ENCODE measurements at regions not wholly inside any gene's neighbourhood (a gene's known extent, or its start where the extent isn't known, plus 50 kb on each side); places are given as distances from the start of the nearest gene placed in this dataset.
A peak's percentile ranks its signal among the peaks of the same experiment; 100 is the strongest.
"Not testable (repeated sequence)": the region's sequence is repeated elsewhere in the genome, so short reads cannot be mapped to it uniquely, and the experiment has no call there.

DNA sequence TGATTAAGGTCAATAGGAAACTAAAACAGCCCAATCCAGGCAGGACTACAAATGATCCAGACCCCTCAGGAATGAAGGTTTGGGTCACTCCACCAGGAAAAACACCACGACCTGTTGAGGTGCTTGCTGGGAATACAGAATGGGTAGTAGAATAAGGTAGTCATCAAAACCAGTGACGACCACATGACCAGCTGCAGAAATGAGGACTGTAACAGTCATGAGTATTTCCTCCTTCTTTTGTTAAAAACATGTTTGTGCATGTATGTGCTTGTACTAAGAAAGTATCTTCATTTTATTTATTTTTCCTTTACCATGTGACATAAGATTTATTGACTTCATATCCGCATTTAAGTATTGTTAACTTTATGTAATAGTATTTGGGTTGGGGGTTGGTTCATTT is 603.5 kb upstream of the NR3C2 start:
- Histone ChIP-seq H3K4me1 (ENCODE audit: insufficient read depth, low read length) (no peaks in the 10 kb centered on the region), H2AFZ (ENCODE audit: low read depth, low read length) (no peak overlapping the region), H3K9me3 (ENCODE audit: insufficient read depth, low read length, severe bottlenecking) (no peaks in the 10 kb centered on the region), H3K4me3 (ENCODE audit: low read depth in 1 of 2, low read length in 2 of 2) (no peak overlapping the region), H4K20me1 (ENCODE audit: insufficient read depth, low read length) (no peaks in the 10 kb centered on the region), H3K27me3 (ENCODE audit: insufficient read depth, low read length, poor library complexity) (no peaks in the 10 kb centered on the region), H3K9ac (ENCODE audit: low read depth, low read length) (no peak overlapping the region), H3K27ac (ENCODE audit: low read length) (no peak overlapping the region), H3K79me2 (ENCODE audit: insufficient read depth, low read length) (no peaks in the 10 kb centered on the region), H3K36me3 (ENCODE audit: insufficient read depth, low read length) (no peaks in the 10 kb centered on the region), H3K4me2 (ENCODE audit: insufficient read depth, low read length) (no peak overlapping the region)
- TF ChIP-seq, protein P1, sequence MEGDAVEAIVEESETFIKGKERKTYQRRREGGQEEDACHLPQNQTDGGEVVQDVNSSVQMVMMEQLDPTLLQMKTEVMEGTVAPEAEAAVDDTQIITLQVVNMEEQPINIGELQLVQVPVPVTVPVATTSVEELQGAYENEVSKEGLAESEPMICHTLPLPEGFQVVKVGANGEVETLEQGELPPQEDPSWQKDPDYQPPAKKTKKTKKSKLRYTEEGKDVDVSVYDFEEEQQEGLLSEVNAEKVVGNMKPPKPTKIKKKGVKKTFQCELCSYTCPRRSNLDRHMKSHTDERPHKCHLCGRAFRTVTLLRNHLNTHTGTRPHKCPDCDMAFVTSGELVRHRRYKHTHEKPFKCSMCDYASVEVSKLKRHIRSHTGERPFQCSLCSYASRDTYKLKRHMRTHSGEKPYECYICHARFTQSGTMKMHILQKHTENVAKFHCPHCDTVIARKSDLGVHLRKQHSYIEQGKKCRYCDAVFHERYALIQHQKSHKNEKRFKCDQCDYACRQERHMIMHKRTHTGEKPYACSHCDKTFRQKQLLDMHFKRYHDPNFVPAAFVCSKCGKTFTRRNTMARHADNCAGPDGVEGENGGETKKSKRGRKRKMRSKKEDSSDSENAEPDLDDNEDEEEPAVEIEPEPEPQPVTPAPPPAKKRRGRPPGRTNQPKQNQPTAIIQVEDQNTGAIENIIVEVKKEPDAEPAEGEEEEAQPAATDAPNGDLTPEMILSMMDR (IDR thresholded peaks at IDR 0.05; ENCODE audit: borderline replicate concordance, extremely low read depth, low read length, poor library complexity, severe bottlenecking): no peak
- TF ChIP-seq EZH2 (IDR thresholded peaks at IDR 0.05; ENCODE audit: borderline replicate concordance, low read depth, low read length, severe bottlenecking): no peak
- no peak for DNase-seq
- ATAC-seq (ENCODE audit: insufficient read depth, low read depth): no peak

DNA sequence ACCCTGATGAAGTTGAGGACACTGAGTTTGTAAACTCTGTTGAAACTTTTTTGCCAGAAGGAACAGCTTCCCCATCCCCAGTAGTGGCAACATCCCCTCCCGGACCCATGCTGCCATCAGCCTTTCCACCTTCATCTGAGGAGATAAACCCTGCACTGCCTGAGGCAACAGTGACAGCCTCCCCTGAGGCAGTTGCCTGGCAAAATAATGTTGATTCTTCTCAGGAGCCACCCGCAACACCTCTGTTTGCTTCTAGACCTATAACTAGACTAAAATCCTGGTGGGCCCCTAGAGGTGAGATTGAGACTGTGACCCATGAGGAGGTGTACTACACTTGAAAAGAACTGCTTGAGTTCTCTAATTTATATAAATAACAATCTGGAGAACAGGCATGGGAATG is 597.6 kb upstream of the NR3C2 start:
- H3K79me2 ChIP-seq (ENCODE audit: insufficient read depth, low read length); ATAC-seq (ENCODE audit: insufficient read depth, low read depth); H3K36me3 ChIP-seq (ENCODE audit: insufficient read depth, low read length); H3K4me2 ChIP-seq (ENCODE audit: insufficient read depth, low read length); H3K27ac ChIP-seq (ENCODE audit: low read length); H3K9me3 ChIP-seq (ENCODE audit: insufficient read depth, low read length, severe bottlenecking); H3K27me3 ChIP-seq (ENCODE audit: insufficient read depth, low read length, poor library complexity); H4K20me1 ChIP-seq (ENCODE audit: insufficient read depth, low read length); H2AFZ ChIP-seq (ENCODE audit: low read depth, low read length); DNase-seq; H3K4me3 ChIP-seq (ENCODE audit: low read depth in 1 of 2, low read length in 2 of 2); H3K9ac ChIP-seq (ENCODE audit: low read depth, low read length); H3K4me1 ChIP-seq (ENCODE audit: insufficient read depth, low read length): not testable (repeated sequence)

DNA sequence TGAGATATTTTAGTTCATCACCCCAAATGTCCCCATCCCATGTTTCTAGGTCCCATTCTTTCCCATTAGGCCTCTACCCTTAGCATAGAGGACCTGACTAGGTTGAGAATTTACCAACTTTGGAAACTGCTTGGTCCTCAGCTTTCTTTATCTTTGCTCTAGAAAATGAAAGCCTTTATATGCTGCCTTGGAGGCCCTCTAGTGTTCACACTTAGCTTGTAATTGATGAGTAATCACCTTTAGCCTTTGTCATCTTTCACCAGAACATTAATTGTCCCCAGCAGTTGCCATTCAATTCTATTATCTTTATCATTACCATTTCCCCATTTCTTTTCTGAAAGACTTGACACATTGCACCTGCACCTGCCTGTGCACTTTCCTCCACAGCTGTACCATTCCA is 589.2 kb upstream of the NR3C2 start:
- Histone ChIP-seq H3K36me3 (ENCODE audit: insufficient read depth, low read length) (no peaks in the 10 kb centered on the region), H3K9ac (ENCODE audit: low read depth, low read length) (no peak overlapping the region), H3K27ac (ENCODE audit: low read length) (no peak overlapping the region), H3K9me3 (ENCODE audit: insufficient read depth, low read length, severe bottlenecking) (no peaks in the 10 kb centered on the region), H3K4me2 (ENCODE audit: insufficient read depth, low read length) (no peak overlapping the region), H2AFZ (ENCODE audit: low read depth, low read length) (no peak overlapping the region), H3K27me3 (ENCODE audit: insufficient read depth, low read length, poor library complexity) (no peaks in the 10 kb centered on the region), H3K79me2 (ENCODE audit: insufficient read depth, low read length) (no peaks in the 10 kb centered on the region), H3K4me3 (ENCODE audit: low read depth in 1 of 2, low read length in 2 of 2) (no peak overlapping the region), H4K20me1 (ENCODE audit: insufficient read depth, low read length) (no peaks in the 10 kb centered on the region), H3K4me1 (ENCODE audit: insufficient read depth, low read length) (no peaks in the 10 kb centered on the region)
- no peak for TF ChIP-seq EZH2 (IDR thresholded peaks at IDR 0.05; ENCODE audit: borderline replicate concordance, low read depth, low read length, severe bottlenecking)
- TF ChIP-seq, protein P1 (IDR thresholded peaks at IDR 0.05; ENCODE audit: borderline replicate concordance, extremely low read depth, low read length, poor library complexity, severe bottlenecking): peak; percentile 18
- ATAC-seq (ENCODE audit: insufficient read depth, low read depth): no peak
- DNase-seq: no peak

DNA sequence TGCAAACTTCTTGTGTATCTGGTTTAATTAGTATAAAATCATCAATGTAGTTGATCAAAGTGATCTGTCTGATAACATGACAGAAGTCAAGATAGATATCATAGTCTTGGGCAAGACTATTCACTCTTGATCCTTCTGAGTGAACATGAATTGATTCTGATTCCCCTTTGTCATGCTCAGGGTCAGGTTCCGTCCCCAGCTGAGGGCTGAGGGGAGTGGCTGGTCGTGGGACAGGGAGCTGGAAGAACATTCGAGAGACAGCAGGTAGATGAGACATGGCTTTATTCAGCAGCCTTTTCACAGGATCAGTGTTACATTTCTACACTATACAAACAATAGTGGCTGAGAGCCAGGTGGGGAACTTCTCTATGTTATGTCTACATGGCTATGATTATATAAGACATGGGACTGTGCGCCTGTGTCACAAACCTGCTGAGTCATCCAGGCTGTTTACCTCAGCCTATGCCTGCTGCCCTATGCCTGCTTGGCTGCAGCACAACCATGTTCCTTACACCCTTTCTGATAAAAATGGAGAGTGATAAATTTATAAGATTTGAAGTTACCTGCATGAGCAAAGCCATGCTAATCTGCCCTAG is 586.9 kb upstream of the NR3C2 start:
- TF ChIP-seq, protein P1 (IDR thresholded peaks at IDR 0.05; ENCODE audit: borderline replicate concordance, extremely low read depth, low read length, poor library complexity, severe bottlenecking): no peak
- no peak for TF ChIP-seq EZH2 (IDR thresholded peaks at IDR 0.05; ENCODE audit: borderline replicate concordance, low read depth, low read length, severe bottlenecking)
- no peak for DNase-seq

More for the DNA sequence above, 586.9 kb upstream of the NR3C2 start:
- no peaks in the 10 kb centered on the region for H4K20me1 ChIP-seq (ENCODE audit: insufficient read depth, low read length)
- H3K4me2 ChIP-seq (ENCODE audit: insufficient read depth, low read length): no peak overlapping the region
- no peaks in the 10 kb centered on the region for H3K27me3 ChIP-seq (ENCODE audit: insufficient read depth, low read length, poor library complexity)
- no peak overlapping the region for H3K27ac ChIP-seq (ENCODE audit: low read length)
- H3K36me3 ChIP-seq (ENCODE audit: insufficient read depth, low read length): no peaks in the 10 kb centered on the region
- no peaks in the 10 kb centered on the region for H3K9me3 ChIP-seq (ENCODE audit: insufficient read depth, low read length, severe bottlenecking)
- no peak overlapping the region for H3K9ac ChIP-seq (ENCODE audit: low read depth, low read length)
- H3K4me1 ChIP-seq (ENCODE audit: insufficient read depth, low read length): no peaks in the 10 kb centered on the region
- ATAC-seq (ENCODE audit: insufficient read depth, low read depth): no peak
- no peaks in the 10 kb centered on the region for H3K79me2 ChIP-seq (ENCODE audit: insufficient read depth, low read length)
- no peak overlapping the region for H3K4me3 ChIP-seq (ENCODE audit: low read depth in 1 of 2, low read length in 2 of 2)
- no peak overlapping the region for H2AFZ ChIP-seq (ENCODE audit: low read depth, low read length)
